ENCODE measurements at regions not wholly inside any gene's neighbourhood (a gene's known extent, or its start where the extent isn't known, plus 50 kb on each side); places are given as distances from the start of the nearest gene placed in this dataset.

- 45 to 46% methylated on average over 2 of the region's 2 CpGs for WGBS, 2 donors
- Histone ChIP-seq H3K36me3 (ENCODE audit: control insufficient read depth in 4 of 4, insufficient read depth in 4 of 4, low read length in 4 of 4) (no peaks in the 10 kb centered on the region), H3K4me1 (ENCODE audit: control insufficient read depth in 5 of 5, insufficient read depth in 5 of 5, low read length in 5 of 5) (peaks cover 0 to 11% (median 3%) of the 10 kb centered on the region in 5 donors), H3K27ac (ENCODE audit: low read depth in 1 of 2, low read length in 1 of 2) (no peak overlapping the region), H3K27me3 (ENCODE audit: control insufficient read depth in 3 of 3, insufficient read depth in 3 of 3, low read length in 2 of 3) (no peaks in the 10 kb centered on the region), H3K9ac (ENCODE audit: insufficient read depth in 1 of 2, low read length in 2 of 2) (no peak overlapping the region), H3K4me3 (no peak overlapping the region), H3K9me3 (ENCODE audit: control insufficient read depth in 4 of 4, insufficient read depth in 3 of 4, low read length in 3 of 4) (no peaks in the 10 kb centered on the region)
- TF ChIP-seq CTCF (IDR thresholded peaks at IDR 0.05; ENCODE audit: control extremely low read depth, extremely low read depth) = no peak
- no peak for DNase-seq
- ATAC-seq (ENCODE audit: insufficient read depth, low FRiP score) = no peak
Measured at GRCh38 chr9:105971986-105972385, 277.6 kb downstream of the TMEM38B start.

GRCh38 chr9:105972466-105973204 lies 278.3 kb downstream of the TMEM38B start:
- no peaks in the 10 kb centered on the region for H3K27me3 ChIP-seq (ENCODE audit: control insufficient read depth in 3 of 3, insufficient read depth in 3 of 3, low read length in 2 of 3)

GRCh38 chr9:105973951-105974351 lies 279.6 kb downstream of the TMEM38B start:
- no peaks in the 10 kb centered on the region for H3K27me3 ChIP-seq (ENCODE audit: control insufficient read depth in 3 of 3, insufficient read depth in 3 of 3, low read length in 2 of 3)
- no peak overlapping the region for H3K9ac ChIP-seq (ENCODE audit: insufficient read depth in 1 of 2, low read length in 2 of 2)
- no peak for TF ChIP-seq CTCF (IDR thresholded peaks at IDR 0.05; ENCODE audit: control extremely low read depth, extremely low read depth)
- H3K36me3 ChIP-seq (ENCODE audit: control insufficient read depth in 4 of 4, insufficient read depth in 4 of 4, low read length in 4 of 4) = no peaks in the 10 kb centered on the region
- no peak overlapping the region for H3K27ac ChIP-seq (ENCODE audit: low read depth in 1 of 2, low read length in 1 of 2)
- no peaks in the 10 kb centered on the region for H3K9me3 ChIP-seq (ENCODE audit: control insufficient read depth in 4 of 4, insufficient read depth in 3 of 4, low read length in 3 of 4)
- WGBS, 2 donors = 61 to 71% methylated on average over 3 of the region's 3 CpGs
- ATAC-seq (ENCODE audit: insufficient read depth, low FRiP score) (no peak), DNase-seq (peak; percentile 49 to 65 (median 64))
- peaks cover 0 to 11% (median 3%) of the 10 kb centered on the region in 5 donors for H3K4me1 ChIP-seq (ENCODE audit: control insufficient read depth in 5 of 5, insufficient read depth in 5 of 5, low read length in 5 of 5)
- no peak overlapping the region for H3K4me3 ChIP-seq

More at GRCh38 chr9:105972466-105973204, 278.3 kb downstream of the TMEM38B start:
- no peak overlapping the region for H3K9ac ChIP-seq (ENCODE audit: insufficient read depth in 1 of 2, low read length in 2 of 2)
- H3K36me3 ChIP-seq (ENCODE audit: control insufficient read depth in 4 of 4, insufficient read depth in 4 of 4, low read length in 4 of 4) = no peaks in the 10 kb centered on the region
- TF ChIP-seq CTCF (IDR thresholded peaks at IDR 0.05; ENCODE audit: control extremely low read depth, extremely low read depth) = no peak
- no peaks in the 10 kb centered on the region for H3K9me3 ChIP-seq (ENCODE audit: control insufficient read depth in 4 of 4, insufficient read depth in 3 of 4, low read length in 3 of 4)
- DNase-seq = no peak
- H3K27ac ChIP-seq (ENCODE audit: low read depth in 1 of 2, low read length in 1 of 2) = no peak overlapping the region
- no peak overlapping the region for H3K4me3 ChIP-seq
- peaks cover 0 to 11% (median 3%) of the 10 kb centered on the region in 5 donors for H3K4me1 ChIP-seq (ENCODE audit: control insufficient read depth in 5 of 5, insufficient read depth in 5 of 5, low read length in 5 of 5)
- 71 to 82% methylated on average over 6 of the region's 6 CpGs for WGBS, 2 donors
- no peak for ATAC-seq (ENCODE audit: insufficient read depth, low FRiP score)
